NT2/D1 (cell line): ENCODE measurements at regions not wholly inside any gene's neighbourhood (a gene's known extent, or its start where the extent isn't known, plus 50 kb on each side); places are given as distances from the start of the nearest gene placed in this dataset.

Source experiments
- YY1 ChIP-seq: IDR thresholded peaks from 2 replicates; pipeline ENCODE4 v1.6.1; 2011; ENCODE audit not compliant: insufficient read length, insufficient read depth
- ZNF274 ChIP-seq: IDR thresholded peaks from 2 replicates; pipeline ENCODE4 v1.6.1; 2011; ENCODE audit warnings: mild to moderate bottlenecking, low read depth, low read length

- no peak for TF ChIP-seq ZNF274
- no peak for TF ChIP-seq YY1
Observed at GRCh38 chr7:125602441-125602840, 672.8 kb upstream of the POT1 start.
